HG02885 (cell line): ENCODE measurements at regions not wholly inside any gene's neighbourhood (a gene's known extent, or its start where the extent isn't known, plus 50 kb on each side); places are given as distances from the start of the nearest gene placed in this dataset.
A peak's percentile ranks its signal among the peaks of the same experiment; 100 is the strongest.
"Not testable (repeated sequence)": the region's sequence is repeated elsewhere in the genome, so short reads cannot be mapped to it uniquely, and the experiment has no call there.

Source experiments
- ATAC-seq: cut with Tn5 transposase; IDR thresholded peaks from one replicate; pipeline ENCODE4 v1.9.1; 2021; ENCODE audit warnings: mild to moderate bottlenecking; ENCODE audit not compliant: unreplicated experiment, poor library complexity

DNA sequence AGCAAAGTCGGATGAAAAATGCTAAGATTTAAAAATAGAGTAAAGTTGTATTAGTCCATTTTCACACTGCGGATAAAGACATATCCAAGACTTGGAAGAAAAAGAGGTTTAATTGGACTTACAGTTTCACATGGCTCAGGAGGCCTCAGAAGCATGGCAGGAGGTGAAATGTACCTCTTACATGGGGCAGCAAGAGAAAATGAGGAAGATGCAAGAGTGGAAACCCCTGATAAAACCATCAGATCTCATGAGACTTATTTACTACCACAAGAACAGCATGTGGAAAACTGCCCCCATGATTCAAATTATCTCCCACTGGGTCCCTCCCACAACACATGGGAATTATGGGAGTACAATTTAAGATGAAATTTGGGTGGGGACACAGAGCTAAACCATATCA is 391.7 kb downstream of the PTPRC start:
- ATAC-seq: not testable (repeated sequence)

DNA sequence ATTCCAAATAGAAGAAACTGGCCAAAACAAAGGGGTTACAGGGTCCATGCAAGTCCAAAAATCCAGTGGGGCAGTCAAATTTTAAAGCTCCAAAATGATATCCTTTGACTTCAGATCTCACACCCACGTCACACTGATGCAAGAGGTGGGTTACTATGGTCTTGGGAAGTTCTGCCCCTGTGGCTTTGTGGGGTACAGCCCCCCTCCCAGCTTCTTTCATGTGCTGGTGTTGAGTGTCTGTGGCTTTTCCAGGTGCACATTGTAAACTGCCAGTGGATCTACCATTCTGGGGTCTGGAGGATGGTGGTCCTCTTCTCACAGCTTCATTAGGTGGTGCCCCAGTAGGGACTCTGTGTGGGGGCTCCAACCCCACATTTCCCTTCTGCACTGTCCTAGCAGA is 392.3 kb downstream of the PTPRC start:
- ATAC-seq: not testable (repeated sequence)

DNA sequence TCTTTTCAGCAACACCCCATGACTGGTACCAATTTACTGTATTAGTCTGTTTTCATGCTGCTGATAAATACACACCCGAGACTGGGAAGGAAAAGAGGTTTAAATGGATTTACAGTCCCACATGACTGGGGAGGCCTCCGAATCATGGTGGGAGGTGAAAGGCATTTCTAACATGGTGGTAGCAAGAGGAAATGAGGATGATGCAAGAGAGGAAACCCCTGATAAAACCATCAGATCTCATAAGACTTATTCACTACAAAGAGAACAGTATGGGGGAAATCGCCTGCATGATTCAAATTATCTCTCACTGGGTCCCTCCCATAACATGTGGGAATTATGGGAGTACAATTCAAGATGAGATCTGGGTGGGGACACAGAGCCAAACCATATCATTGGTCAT is 393.6 kb downstream of the PTPRC start:
- ATAC-seq: not testable (repeated sequence)

DNA sequence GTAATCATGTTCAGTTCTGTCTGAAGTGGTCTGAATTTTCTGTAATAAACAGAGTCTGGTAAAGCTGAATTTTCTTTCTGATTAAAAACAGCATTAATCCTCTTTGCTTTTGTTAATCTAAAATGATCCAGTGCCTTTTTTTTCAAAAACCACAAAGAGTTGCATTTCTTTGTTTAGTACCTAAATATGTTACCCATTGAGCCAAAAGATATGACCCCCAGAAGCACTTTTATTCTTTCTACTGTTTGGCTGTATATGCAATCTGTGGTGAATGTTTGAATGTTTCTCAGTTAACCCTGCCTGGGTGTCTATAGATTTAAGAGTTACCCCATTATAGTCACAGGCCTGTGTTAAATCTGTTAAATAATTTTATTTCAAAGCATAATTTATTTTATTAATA is 394.8 kb downstream of the PTPRC start:
- no peak for ATAC-seq

DNA sequence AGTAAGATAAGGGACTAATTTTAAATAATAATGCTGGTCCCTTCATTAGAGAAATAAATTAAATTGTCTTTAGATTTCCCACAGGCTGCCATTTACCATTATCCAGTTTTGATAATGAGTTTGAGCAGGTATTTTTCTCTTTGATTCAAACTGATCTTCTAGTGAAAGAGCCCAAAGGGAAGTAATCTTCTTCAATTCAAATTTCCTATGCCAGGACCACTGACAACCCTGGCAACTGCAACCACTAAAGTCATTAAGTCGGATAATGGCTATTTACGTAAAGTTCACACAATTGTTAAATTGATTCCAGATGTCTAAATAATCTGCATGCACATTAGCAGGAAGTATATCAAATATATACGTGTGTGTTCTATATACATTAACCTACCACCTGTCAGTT is 399.3 kb downstream of the PTPRC start:
- no peak for ATAC-seq

DNA sequence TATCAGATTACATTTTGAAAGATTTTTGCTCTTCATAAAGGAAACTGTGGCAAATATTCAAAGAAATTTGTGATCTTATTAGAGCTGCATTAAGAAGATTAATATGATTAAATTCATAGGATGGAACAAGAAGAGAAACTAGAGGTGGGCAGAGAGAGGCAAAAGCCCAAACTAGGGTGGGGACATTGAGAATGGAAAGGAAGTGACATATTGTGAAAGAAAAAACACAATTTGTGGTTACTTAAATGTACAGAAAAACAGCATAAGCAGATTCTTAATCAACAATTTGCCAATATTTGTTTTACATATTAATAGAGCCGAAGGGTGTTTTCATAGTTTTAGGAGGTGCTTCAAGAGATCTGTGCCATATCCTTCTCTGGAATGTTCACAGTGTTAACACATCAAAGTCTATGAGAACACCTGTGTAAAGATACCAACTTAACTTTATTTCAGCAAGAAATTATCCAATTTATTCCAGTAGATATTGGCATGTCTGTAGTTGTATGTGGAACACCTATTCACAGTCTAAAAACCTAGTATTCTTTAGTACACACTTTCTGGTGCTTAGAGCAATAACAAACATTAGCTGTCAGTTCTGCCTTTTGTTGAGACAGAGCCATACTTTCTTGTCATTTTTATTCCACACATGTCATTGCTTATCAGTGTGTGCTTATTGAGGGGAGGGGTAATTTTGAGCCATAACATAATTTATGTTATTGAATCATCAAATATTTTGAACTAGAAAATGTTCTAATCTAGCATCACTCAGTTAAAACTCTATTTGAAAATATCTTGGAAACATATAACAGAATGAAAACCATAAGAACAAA is 401.5 kb downstream of the PTPRC start:
- ATAC-seq: no peak

DNA sequence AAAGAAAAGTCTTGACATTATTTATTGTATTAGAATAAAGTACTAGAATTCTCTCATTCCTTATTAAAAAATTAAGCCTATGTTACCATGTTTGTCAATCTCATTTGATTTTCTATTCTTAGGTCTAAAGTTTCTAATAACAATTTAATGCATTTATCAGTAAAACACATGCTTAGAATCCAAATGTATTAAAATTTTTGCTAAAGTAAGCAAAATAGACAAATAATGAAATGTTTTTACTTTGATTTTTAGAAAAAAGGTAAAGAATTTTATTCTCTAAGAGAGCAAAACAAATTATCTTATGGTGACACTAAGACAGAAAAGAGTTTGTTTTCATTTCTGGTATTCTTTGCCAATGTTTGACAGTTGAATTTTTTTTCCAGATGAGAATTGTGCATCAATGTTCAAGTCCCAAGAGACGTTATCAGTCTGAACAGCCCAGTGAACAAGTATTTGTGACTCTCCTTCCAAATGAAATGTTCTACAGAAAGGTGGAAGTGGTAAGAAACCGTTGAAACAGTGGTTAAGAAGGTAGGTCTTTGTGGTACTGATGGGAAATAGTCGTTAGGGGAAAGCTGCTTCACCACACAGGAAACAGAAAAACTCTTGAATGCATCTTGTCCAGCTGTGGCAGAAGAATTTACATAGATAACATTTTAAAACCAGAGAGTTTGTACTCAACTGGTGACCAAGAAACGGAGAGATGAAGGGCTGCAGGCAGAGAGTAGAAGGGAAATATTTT is 402.5 kb downstream of the PTPRC start:
- peak; percentile 98 for ATAC-seq

DNA sequence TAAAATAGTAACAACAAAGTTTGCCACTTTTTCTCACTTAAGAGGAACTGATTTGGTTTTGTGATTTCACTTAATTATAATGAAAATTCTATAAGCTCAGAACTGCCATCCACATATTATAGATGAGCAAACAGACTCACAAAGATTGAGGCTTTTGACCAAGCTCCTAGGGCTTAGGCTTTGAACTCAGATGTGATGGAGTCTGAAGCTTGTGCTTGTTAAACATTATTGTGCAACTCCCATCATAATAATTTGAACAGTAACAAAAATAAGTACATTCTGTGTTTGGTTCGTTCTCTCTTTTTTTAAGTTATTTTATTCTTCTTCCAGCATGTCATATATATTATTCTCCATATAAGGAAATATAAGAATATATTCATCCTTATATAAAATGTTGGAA is 403.4 kb downstream of the PTPRC start:
- no peak for ATAC-seq

DNA sequence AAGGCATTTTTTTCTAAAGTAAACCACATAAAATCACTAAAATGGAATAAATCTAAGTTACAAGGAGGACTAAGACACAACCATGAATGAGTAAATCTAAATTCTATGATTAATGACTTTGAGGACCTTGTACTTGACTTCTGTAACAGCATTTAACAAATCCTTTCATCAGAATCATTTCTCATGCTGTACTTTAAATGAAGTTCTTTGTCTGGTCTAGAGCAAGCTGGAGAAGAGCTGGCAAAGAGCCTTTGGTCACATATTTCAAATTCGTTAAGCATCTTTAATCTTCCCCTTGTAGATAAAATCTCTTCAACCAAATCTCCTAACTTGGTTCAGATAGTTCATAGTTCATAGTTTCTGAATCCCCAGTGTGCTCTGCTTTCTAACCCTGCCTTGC is 405.4 kb downstream of the PTPRC start:
- ATAC-seq: no peak

DNA sequence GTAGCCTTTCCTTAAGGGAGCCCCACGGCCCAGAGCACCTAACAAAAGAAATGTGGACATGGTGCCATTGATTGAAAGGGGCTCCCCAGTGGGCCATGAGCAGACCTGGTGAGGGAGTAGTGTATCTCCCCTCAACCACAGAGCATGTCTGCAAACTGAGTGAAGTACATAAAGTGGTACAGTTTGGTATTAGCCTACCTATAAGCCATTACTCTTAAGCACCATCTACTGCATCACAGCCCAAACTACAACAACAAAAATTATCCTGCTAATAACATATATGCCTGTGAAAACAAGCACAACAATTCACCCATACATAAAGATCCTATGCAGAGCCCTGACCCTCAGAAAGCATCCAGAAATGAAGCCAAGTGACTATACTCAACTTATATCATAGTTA is 407.8 kb downstream of the PTPRC start:
- ATAC-seq: no peak

DNA sequence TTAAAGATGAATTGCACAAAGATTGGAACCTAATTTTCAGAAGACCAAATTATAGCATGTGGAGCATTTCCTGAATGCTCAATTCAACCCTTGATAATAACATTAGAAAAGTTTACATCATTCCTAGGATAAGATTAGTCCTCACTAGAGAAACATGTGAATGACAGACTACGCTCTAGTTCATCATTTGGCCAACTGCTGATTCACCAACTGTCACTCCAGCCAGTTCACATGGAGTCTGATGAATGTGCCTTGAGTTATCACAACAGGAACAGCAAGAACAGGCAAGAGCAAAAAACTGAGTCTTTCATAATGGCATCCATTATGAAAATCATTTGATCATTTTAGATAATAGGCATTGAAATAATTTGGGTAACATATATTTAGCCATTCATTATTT is 415.9 kb downstream of the PTPRC start:
- ATAC-seq: no peak

DNA sequence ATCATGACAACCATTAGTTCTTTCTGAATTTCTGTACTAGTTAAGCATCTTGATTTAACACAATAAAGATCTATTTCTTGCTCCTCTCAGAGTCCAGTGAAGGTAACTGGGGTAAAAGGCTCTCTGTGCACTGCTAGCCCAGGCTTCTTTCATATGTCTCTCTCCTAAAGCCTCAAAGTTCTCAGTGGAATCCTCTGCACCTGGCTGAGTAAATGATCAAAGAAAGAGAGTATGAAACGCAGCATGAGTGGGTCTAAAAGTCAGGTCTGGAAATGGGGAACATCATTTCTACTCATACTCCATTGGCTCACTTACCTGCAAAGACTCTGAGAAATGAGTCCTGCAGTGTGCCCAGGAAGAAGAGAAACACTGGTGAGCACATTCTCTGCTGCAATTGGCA is 418.5 kb downstream of the PTPRC start:
- no peak for ATAC-seq

DNA sequence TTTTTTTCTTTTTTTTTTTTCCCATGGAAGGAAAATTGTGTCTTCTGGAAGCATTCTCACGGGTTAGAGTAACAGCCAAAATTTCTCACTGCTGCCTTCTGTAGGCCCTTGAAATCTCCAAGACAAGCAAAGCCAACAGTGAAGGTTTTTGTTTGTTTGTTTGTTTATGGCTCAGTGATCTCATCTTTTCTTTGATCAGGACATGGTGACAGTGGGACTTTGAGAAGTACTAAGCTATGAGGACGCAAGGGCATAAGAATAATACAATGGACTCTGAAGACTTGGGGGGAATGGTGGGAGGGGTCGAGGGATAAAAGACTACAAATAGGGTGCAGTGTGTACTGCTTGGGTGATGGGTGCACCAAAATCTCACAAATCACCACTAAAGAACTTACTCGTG is 419.4 kb downstream of the PTPRC start:
- ATAC-seq: no peak

DNA sequence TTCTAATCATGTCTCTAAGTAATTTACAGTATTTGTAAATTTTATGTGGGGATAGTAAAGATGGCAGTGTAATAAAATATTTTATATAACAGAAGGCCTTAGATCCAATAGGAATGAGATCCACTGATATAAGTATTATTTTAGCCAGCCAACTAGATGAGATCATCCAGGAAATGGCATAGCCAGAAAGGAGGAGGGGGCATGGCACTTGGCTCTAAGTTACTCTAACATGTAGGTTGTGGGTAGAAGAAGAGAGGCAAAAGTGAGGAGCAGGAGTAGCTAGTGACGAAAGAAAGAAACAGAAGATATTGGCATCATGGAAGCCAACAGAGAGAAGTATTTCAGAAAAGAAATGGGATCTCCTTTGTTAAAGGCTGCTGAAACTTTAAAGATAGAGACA is 426.1 kb downstream of the PTPRC start:
- ATAC-seq: no peak

DNA sequence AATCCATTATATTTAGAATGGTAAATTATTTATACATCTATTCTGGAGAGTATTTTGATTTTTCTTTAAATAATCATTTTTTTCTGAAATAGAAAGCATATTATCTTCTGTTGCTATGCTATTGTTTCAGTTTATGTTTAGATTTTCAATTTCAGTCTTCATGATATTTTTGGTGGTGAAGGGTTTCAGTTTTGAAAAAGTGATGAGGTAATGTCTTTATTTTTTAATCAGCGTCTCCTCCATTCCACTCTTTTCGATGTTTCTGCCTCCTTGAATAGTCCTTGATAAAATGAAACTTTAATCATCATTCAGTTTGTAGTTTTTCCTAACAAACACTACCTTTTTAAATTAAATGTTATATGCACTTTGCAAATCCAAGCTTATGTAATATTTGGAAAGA is 428.6 kb downstream of the PTPRC start:
- peak; percentile 94 for ATAC-seq

DNA sequence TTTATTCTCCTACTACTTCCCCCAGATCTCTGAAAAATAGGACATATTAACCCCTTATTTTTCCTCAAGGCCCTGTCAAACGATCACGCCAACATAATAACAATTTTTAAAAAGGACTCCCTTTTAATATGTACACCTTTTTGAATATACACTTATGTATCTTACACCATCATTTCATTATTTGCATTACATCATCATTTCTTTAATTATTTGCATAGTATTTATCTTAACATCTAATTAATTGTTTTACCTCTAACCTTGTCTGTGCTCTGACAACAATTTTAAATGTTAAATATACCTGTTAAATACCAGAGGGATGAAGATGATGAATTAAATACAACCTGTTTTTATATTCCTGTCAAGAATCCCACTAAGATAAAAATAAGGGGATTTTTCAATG is 432.2 kb downstream of the PTPRC start:
- no peak for ATAC-seq

DNA sequence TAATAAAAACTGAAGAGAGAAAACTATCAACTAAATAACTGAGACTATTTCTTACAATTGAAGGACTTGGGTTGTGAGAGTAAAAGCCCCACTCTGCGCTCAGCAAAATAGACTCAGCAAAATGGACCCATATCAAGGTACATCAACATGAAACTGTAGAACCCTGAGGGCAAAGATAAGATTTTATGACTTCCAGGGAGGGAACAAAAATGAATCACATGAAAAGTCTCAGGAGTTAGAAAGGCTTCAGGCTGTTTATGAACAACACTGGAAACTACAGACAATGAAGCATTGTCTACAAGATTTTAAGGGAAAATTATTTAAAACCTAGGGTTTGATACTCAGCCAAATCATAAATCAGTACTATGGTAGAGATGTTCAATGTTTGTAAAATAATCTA is 434.3 kb downstream of the PTPRC start:
- ATAC-seq: no peak

DNA sequence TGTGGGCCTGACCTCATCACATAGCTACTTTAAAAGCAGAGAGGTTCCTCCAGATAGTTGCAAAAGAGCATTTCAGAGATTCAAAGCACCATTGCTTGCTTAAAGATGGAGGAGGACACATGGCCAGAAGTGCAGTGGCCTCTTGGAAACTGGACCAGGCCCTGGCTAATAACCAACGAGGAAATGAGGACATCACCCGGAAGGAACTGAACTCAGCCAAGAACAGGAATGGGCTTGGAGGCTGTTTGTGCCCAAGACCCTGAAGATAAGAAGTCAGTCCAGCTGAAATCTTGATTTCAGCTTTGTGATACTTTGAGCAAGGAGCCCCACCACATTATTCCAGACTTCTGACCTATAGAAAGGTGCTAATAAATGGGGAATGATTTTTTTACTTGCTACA is 437.0 kb downstream of the PTPRC start:
- no peak for ATAC-seq

DNA sequence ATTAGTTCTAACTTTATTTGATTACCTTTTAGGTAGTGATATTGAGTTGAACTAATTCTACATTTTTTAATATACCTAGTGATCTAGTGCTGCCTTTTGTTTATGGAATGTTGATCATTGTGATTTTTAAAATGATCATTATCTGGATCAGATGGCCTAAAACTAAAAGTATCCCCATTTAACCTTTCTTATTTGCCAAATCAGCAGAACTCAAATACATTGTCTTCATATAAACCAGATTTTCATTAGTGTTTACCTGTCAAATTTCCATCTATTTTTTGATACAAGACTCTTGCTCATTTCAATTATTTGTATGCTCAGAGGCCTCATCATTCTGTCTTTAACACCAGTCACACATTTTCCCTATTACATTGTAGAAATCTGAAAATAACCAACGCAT is 441.2 kb downstream of the PTPRC start:
- ATAC-seq: no peak

DNA sequence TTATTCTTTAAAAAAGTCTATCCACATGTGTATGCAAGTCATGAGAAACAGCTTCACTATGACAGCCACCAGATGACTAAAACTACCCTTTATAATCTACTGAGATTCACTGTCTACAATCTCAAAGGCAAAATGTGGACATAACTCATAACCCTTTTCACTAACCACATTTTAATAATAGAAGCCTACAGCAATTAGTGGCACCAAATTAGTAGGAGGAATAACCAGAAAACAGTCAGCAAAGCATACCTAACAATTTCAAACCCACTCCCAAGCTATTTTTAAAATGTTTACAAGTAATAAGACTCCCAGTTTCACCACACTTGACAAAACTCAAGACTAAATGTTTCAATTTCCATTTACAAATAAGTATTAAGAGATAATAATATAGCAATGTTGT is 442.9 kb downstream of the PTPRC start:
- peak; percentile 89 for ATAC-seq

DNA sequence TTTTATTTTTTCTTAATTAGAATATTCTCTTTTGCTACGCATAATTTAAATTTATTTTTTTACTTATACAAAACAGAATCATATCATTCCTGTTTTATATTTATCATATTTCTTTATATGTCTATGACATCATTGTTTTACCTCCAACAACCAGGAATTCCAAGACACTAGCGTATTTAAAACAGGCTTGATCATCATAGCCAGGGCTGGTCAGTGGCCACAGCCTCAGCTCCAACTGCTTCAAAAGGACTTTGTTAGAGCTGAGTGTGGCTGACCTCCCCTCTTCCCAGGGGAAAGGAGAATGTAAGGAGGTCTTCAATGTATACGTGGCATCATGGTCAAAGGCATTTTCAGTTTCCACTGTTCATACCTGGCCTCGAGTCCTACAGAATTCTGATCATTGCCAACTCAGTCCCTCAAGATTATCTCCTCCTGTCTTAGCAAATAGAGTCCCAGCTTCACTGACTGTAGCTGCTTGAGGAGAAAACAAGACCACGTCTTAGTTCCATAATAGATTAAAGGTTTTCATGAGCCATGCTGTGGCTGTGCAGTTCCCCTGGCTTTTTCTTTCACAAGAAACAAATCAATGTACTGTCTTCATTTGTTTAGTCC is 444.0 kb downstream of the PTPRC start:
- ATAC-seq: no peak
